Loucy (cell line): ENCODE measurements at regions not wholly inside any gene's neighbourhood (a gene's known extent, or its start where the extent isn't known, plus 50 kb on each side); places are given as distances from the start of the nearest gene placed in this dataset.

Experiments
- H2AFZ ChIP-seq: fragments of 200-600 bp; sonication (generic); 2 replicates; pipeline ENCODE4 v1.6.0; 2016; ENCODE audit warnings: antibody characterized with exemption, mild to moderate bottlenecking, low read length, moderate library complexity
- H3F3A ChIP-seq: fragments of 200-600 bp; 2 replicates; pipeline ENCODE4 v1.6.0; 2016; ENCODE audit warnings: antibody characterized with exemption, low read depth, mild to moderate bottlenecking
- H3K27me3 ChIP-seq: fragments of 200-600 bp; sonication (generic); 2 replicates; pipeline ENCODE4 v1.6.1; 2014; ENCODE audit warnings: low read length, mild to moderate bottlenecking; ENCODE audit not compliant: insufficient read depth, poor library complexity, severe bottlenecking
- H3K36me3 ChIP-seq: fragments of 200-600 bp; sonication (generic); 2 replicates; pipeline ENCODE4 v1.6.1; 2016; ENCODE audit warnings: low read length; ENCODE audit not compliant: insufficient read depth
- H3K4me1 ChIP-seq: fragments of 200-600 bp; sonication (generic); 2 replicates; pipeline ENCODE4 v1.5.1; 2014; ENCODE audit warnings: low read length, mild to moderate bottlenecking; ENCODE audit not compliant: insufficient read depth, poor library complexity, severe bottlenecking
- H3K4me2 ChIP-seq: fragments of 200-600 bp; sonication (generic); 2 replicates; pipeline ENCODE4 v1.6.0; 2014; ENCODE audit warnings: antibody characterized with exemption, low read length, low read depth, mild to moderate bottlenecking; ENCODE audit not compliant: poor library complexity, severe bottlenecking
- H3K4me3 ChIP-seq: fragments of 200-600 bp; sonication (generic); 2 replicates; pipeline ENCODE4 v1.5.1; 2014; ENCODE audit warnings: low read length, mild to moderate bottlenecking, mixed read lengths; ENCODE audit not compliant: poor library complexity, severe bottlenecking
- H3K79me2 ChIP-seq: fragments of 200-600 bp; sonication (generic); 2 replicates; pipeline ENCODE4 v1.6.1; 2014; ENCODE audit warnings: low read length; ENCODE audit not compliant: insufficient read depth
- H3K9ac ChIP-seq: fragments of 200-600 bp; sonication (generic); 2 replicates; pipeline ENCODE4 v1.6.0; 2014; ENCODE audit warnings: mild to moderate bottlenecking, low read depth, low read length, moderate library complexity; ENCODE audit not compliant: poor library complexity, severe bottlenecking
- H3K9me2 ChIP-seq: fragments of 200-600 bp; sonication (generic); replicated peaks from 2 replicates; pipeline ENCODE4 v1.6.1; 2016; ENCODE audit warnings: low read depth, low read length, mixed read lengths
- H3K9me3 ChIP-seq: fragments of 200-600 bp; sonication (generic); 2 replicates; pipeline ENCODE4 v1.6.1; 2014; ENCODE audit warnings: mild to moderate bottlenecking, antibody characterized with exemption, low read length, low read depth; ENCODE audit not compliant: insufficient read depth
- H4K20me1 ChIP-seq: fragments of 200-600 bp; sonication (generic); 2 replicates; pipeline ENCODE4 v1.6.0; 2014; ENCODE audit warnings: antibody characterized with exemption, low read length, mild to moderate bottlenecking; ENCODE audit not compliant: insufficient read depth, poor library complexity, severe bottlenecking
- CTCF ChIP-seq: fragments of 200-600 bp; sonication (generic); conservative IDR thresholded peaks from 2 replicates; pipeline ENCODE4 v1.5.1; 2014; ENCODE audit warnings: mild to moderate bottlenecking, antibody characterized with exemption, low read length
- EZH2phosphoT487 ChIP-seq: fragments of 200-600 bp; IDR thresholded peaks from 2 replicates; pipeline ENCODE4 v1.6.1; 2018; ENCODE audit warnings: antibody characterized with exemption, mild to moderate bottlenecking, moderate library complexity, borderline replicate concordance

GRCh38 chr7:153835712-153836265 is 216.4 kb upstream of the DPP6 start:
- Histone ChIP-seq H3K9me3 (no peaks in the 10 kb centered on the region), H4K20me1 (no peaks in the 10 kb centered on the region), H3K9me2 (no peaks in the 10 kb centered on the region), H2AFZ (no peak overlapping the region), H3K79me2 (no peaks in the 10 kb centered on the region), H3K36me3 (no peaks in the 10 kb centered on the region), H3K4me1 (no peaks in the 10 kb centered on the region), H3K4me3 (no peak overlapping the region), H3K9ac (no peak overlapping the region), H3K27me3 (no peaks in the 10 kb centered on the region), H3K4me2 (no peak overlapping the region), H3F3A (no peaks in the 10 kb centered on the region)
- no peak for TF ChIP-seq CTCF
- no peak for TF ChIP-seq EZH2phosphoT487

DNA sequence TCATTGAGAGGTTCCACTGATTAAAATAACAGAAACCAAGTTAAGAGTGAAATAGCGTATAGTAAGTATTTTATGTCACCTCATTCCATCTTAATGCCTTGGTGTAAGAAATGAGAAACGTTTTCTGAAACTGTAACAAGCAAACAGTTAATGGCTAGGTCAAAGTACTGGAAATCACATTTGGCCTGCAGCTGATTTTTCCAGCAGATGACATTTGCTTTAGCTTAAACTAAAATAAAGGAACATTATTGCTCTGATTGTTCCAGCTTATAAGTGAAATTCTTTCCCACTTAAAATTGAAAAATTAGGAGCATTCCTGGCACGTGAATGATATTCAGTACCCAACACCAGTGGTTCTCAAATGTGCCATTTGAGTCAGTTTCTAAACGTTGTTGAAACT is 213.6 kb upstream of the DPP6 start:
- no peaks in the 10 kb centered on the region for H3K36me3 ChIP-seq
- H3K4me3 ChIP-seq: no peak overlapping the region
- H3K4me2 ChIP-seq: no peak overlapping the region
- TF ChIP-seq EZH2phosphoT487 (no peak), CTCF (no peak)
- no peak overlapping the region for H3K9ac ChIP-seq
- no peaks in the 10 kb centered on the region for H4K20me1 ChIP-seq
- H3K9me3 ChIP-seq: no peaks in the 10 kb centered on the region
- H2AFZ ChIP-seq: no peak overlapping the region
- H3K79me2 ChIP-seq: no peaks in the 10 kb centered on the region
- H3K9me2 ChIP-seq: no peaks in the 10 kb centered on the region
- H3K27me3 ChIP-seq: no peaks in the 10 kb centered on the region
- H3F3A ChIP-seq: no peaks in the 10 kb centered on the region
- no peaks in the 10 kb centered on the region for H3K4me1 ChIP-seq

DNA sequence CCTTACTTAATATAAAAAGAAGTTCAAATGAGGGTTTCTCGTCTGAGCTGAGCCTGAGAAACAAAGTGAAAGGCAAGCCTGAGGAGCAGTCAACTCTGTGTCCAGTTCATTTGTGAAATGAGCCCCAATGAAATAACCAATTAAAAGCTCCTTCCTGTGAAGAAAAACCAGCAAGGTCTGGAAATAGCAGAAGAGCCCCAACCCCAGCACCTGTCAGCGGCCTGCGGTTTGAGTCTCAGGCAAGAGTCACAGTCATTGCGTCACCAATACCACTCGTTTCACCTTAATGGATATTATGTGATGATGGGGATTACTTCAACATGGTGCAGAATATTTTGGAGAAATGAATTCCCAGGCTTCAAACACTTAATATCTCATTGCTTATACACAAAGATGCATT is 211.3 kb upstream of the DPP6 start:
- Histone ChIP-seq H2AFZ (no peak overlapping the region), H3K4me1 (no peaks in the 10 kb centered on the region), H3F3A (no peaks in the 10 kb centered on the region), H3K9ac (no peak overlapping the region), H3K4me2 (no peak overlapping the region), H3K9me2 (no peaks in the 10 kb centered on the region), H3K79me2 (no peaks in the 10 kb centered on the region), H3K36me3 (no peaks in the 10 kb centered on the region), H3K9me3 (no peaks in the 10 kb centered on the region), H4K20me1 (no peaks in the 10 kb centered on the region), H3K4me3 (no peak overlapping the region), H3K27me3 (no peaks in the 10 kb centered on the region)
- no peak for TF ChIP-seq EZH2phosphoT487
- no peak for TF ChIP-seq CTCF
